ENCODE measurements at regions not wholly inside any gene's neighbourhood (a gene's known extent, or its start where the extent isn't known, plus 50 kb on each side); places are given as distances from the start of the nearest gene placed in this dataset.

DNA sequence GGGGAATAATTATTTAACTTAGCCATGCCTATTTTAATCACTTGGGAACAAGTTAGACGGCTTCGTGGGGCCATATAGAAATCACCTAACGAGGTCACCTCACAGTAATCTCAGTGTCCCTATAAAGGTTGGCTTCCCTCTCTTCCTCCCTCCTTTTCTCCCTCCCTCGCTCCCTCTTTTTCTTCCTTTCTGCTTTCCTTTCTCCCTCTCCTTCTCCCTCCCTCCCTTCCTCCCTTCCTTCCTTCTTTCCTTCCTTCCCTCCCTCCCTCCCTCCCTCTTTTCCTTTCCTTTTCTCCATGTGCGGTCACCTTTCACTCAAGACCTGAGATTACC is 206.1 kb upstream of the DPH6 start:
- no peak for ATAC-seq
- DNase-seq (ENCODE audit: low read depth in 1 of 2, low spot score in 1 of 2): no peak

DNA sequence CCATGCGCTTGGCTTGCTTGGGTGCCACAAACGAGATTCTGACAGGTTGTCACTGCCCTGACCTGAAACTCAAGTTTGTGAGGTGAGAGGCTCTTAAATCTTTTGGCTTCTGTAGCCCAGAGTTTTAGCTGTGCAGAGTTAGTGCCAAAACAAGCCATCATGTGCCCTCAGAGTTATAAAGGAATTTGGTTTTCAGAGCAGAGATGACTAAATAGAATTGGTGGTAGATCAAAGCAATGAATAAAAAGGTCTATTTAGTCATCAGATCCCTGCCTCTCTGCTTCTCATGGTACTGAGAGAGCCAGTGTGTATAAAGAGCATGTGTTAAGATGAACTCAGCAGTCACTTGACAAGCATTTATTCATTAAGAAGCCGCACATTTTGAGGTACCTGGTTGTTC is 207.5 kb upstream of the DPH6 start:
- WGBS (ENCODE audit: missing lambda C conversion rate): 61% methylated on average over 3 of the region's 3 CpGs

More for the DNA sequence above, 206.1 kb upstream of the DPH6 start:
- FAIRE-seq: no peak
- H3K4me3 ChIP-seq: no peak overlapping the region
- ChIA-PET POLR2A (no interaction called here), CTCF (interaction anchor here (0.7 to 2.0 kb wide), 11 partner anchors 9 to 1381 kb away, joined by 3 to 13 read pairs (median 4); no protein-coding TSS in a partner anchor)
- peak overlapping the region; percentile 52; the same call in 2 of the 3 replicates for H3K4me2 ChIP-seq
- TF ChIP-seq CHD4 (IDR thresholded peaks at IDR 0.05; ENCODE audit: borderline replicate concordance): no peak
- TF ChIP-seq FOSL2 (IDR thresholded peaks at IDR 0.05): no peak
- no peak for TF ChIP-seq FOSL2 (CRISPR knock-in tag; IDR thresholded peaks at IDR 0.05)
- TF ChIP-seq KDM1A (IDR thresholded peaks at IDR 0.05; ENCODE audit: low read depth): no peak
- TF ChIP-seq, protein P1, sequence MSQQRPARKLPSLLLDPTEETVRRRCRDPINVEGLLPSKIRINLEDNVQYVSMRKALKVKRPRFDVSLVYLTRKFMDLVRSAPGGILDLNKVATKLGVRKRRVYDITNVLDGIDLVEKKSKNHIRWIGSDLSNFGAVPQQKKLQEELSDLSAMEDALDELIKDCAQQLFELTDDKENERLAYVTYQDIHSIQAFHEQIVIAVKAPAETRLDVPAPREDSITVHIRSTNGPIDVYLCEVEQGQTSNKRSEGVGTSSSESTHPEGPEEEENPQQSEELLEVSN (IDR thresholded peaks at IDR 0.05; ENCODE audit: borderline replicate concordance, low read depth): no peak
- TF ChIP-seq, protein P2, sequence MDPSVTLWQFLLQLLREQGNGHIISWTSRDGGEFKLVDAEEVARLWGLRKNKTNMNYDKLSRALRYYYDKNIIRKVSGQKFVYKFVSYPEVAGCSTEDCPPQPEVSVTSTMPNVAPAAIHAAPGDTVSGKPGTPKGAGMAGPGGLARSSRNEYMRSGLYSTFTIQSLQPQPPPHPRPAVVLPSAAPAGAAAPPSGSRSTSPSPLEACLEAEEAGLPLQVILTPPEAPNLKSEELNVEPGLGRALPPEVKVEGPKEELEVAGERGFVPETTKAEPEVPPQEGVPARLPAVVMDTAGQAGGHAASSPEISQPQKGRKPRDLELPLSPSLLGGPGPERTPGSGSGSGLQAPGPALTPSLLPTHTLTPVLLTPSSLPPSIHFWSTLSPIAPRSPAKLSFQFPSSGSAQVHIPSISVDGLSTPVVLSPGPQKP (IDR thresholded peaks at IDR 0.05; ENCODE audit: low read depth, low read length): no peak
- TF ChIP-seq ZFP36 (IDR thresholded peaks at IDR 0.05; ENCODE audit: borderline replicate concordance, partially characterized antibody): no peak
- TF ChIP-seq EP300 (IDR thresholded peaks at IDR 0.05): no peak
- TF ChIP-seq NFE2L2 (conservative IDR thresholded peaks at IDR 0.05; ENCODE audit: low read length): no peak
- no peak for TF ChIP-seq HOXB13 (CRISPR knock-in tag; IDR thresholded peaks at IDR 0.05; ENCODE audit: low read depth)
- TF ChIP-seq, protein P3, sequence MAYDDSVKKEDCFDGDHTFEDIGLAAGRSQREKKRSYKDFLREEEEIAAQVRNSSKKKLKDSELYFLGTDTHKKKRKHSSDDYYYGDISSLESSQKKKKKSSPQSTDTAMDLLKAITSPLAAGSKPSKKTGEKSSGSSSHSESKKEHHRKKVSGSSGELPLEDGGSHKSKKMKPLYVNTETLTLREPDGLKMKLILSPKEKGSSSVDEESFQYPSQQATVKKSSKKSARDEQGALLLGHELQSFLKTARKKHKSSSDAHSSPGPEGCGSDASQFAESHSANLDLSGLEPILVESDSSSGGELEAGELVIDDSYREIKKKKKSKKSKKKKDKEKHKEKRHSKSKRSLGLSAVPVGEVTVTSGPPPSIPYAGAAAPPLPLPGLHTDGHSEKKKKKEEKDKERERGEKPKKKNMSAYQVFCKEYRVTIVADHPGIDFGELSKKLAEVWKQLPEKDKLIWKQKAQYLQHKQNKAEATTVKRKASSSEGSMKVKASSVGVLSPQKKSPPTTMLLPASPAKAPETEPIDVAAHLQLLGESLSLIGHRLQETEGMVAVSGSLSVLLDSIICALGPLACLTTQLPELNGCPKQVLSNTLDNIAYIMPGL (CRISPR knock-in tag; IDR thresholded peaks at IDR 0.05; ENCODE audit: borderline replicate concordance): no peak
- no peak for TF ChIP-seq POLR2AphosphoS2 (conservative IDR thresholded peaks at IDR 0.05; ENCODE audit: low read length)
- 81% methylated on average over 5 of the region's 5 CpGs for WGBS (ENCODE audit: missing lambda C conversion rate)
- H3K9me3 ChIP-seq: no peaks in the 10 kb centered on the region
- no peaks in the 10 kb centered on the region for H3K4me1 ChIP-seq
- H3K27ac ChIP-seq: no peak overlapping the region

More for the DNA sequence above, 207.5 kb upstream of the DPH6 start:
- no peak for FAIRE-seq
- CTCF ChIA-PET: interaction anchor here (0.7 kb wide), 1 partner anchor 969 kb away, joined by 3 read pairs; no protein-coding TSS in a partner anchor
- Histone ChIP-seq H3K4me1 (no peaks in the 10 kb centered on the region), H3K9me3 (no peaks in the 10 kb centered on the region), H3K4me3 (no peak overlapping the region), H3K27ac (no peak overlapping the region), H3K4me2 (no peak overlapping the region)
- ATAC-seq: no peak
- TF ChIP-seq TFCP2L1 (CRISPR knock-in tag; IDR thresholded peaks at IDR 0.05): no peak
- TF ChIP-seq CBX2 (IDR thresholded peaks at IDR 0.05; ENCODE audit: borderline replicate concordance, low read depth): no peak
- TF ChIP-seq, protein P4, sequence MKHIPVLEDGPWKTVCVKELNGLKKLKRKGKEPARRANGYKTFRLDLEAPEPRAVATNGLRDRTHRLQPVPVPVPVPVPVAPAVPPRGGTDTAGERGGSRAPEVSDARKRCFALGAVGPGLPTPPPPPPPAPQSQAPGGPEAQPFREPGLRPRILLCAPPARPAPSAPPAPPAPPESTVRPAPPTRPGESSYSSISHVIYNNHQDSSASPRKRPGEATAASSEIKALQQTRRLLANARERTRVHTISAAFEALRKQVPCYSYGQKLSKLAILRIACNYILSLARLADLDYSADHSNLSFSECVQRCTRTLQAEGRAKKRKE (CRISPR knock-in tag; IDR thresholded peaks at IDR 0.05; ENCODE audit: low read depth): no peak
- no peak for TF ChIP-seq HOXB13 (CRISPR knock-in tag; IDR thresholded peaks at IDR 0.05; ENCODE audit: low read depth)
- TF ChIP-seq, protein P5, sequence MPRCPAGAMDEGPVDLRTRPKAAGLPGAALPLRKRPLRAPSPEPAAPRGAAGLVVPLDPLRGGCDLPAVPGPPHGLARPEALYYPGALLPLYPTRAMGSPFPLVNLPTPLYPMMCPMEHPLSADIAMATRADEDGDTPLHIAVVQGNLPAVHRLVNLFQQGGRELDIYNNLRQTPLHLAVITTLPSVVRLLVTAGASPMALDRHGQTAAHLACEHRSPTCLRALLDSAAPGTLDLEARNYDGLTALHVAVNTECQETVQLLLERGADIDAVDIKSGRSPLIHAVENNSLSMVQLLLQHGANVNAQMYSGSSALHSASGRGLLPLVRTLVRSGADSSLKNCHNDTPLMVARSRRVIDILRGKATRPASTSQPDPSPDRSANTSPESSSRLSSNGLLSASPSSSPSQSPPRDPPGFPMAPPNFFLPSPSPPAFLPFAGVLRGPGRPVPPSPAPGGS (IDR thresholded peaks at IDR 0.05): no peak
- TF ChIP-seq FOXS1 (CRISPR knock-in tag; IDR thresholded peaks at IDR 0.05): no peak
- TF ChIP-seq MYC (IDR thresholded peaks at IDR 0.05; ENCODE audit: borderline replicate concordance, low read length): no peak
- TF ChIP-seq PHF8 (IDR thresholded peaks at IDR 0.05; ENCODE audit: borderline replicate concordance, low read depth): no peak
- TF ChIP-seq, protein P1 (IDR thresholded peaks at IDR 0.05; ENCODE audit: borderline replicate concordance, low read depth): no peak
- TF ChIP-seq MAFK (IDR thresholded peaks at IDR 0.05; ENCODE audit: partially characterized antibody): no peak
- TF ChIP-seq SMC3 (IDR thresholded peaks at IDR 0.05): no peak
- TF ChIP-seq, protein P6, sequence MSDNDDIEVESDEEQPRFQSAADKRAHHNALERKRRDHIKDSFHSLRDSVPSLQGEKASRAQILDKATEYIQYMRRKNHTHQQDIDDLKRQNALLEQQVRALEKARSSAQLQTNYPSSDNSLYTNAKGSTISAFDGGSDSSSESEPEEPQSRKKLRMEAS (IDR thresholded peaks at IDR 0.05): no peak
- TF ChIP-seq, protein P3 (CRISPR knock-in tag; IDR thresholded peaks at IDR 0.05; ENCODE audit: borderline replicate concordance): no peak
- no peak for TF ChIP-seq FOSL2 (IDR thresholded peaks at IDR 0.05)
- TF ChIP-seq FOSL2 (CRISPR knock-in tag; IDR thresholded peaks at IDR 0.05): no peak
- no peak for TF ChIP-seq RAD21 (conservative IDR thresholded peaks at IDR 0.05 in 1 of 2, IDR thresholded peaks at IDR 0.05 in 1 of 2)
- POLR2A ChIA-PET: no interaction called here
- no peak for DNase-seq (ENCODE audit: low read depth in 1 of 2, low spot score in 1 of 2)
